SU-DHL-6 (cell line): ENCODE measurements at regions not wholly inside any gene's neighbourhood (a gene's known extent, or its start where the extent isn't known, plus 50 kb on each side); places are given as distances from the start of the nearest gene placed in this dataset.

Experiments used
- CTCF ChIP-seq: fragments of 200-600 bp; sonication (generic); IDR thresholded peaks from one replicate; pipeline ENCODE4 v1.5.1; 2017; ENCODE audit warnings: antibody characterized with exemption, mild to moderate bottlenecking, low read length, moderate library complexity; ENCODE audit not compliant: insufficient read depth, poor library complexity, severe bottlenecking
- EZH2phosphoT487 ChIP-seq: fragments of 200-600 bp; sonication (generic), shearing (Covaris generic); conservative IDR thresholded peaks from 2 replicates; pipeline ENCODE4 v1.6.1; 2018; ENCODE audit warnings: mild to moderate bottlenecking, antibody characterized with exemption, low read length, moderate library complexity, mixed read lengths

- TF ChIP-seq CTCF (no peak), EZH2phosphoT487 (no peak)
Measured at GRCh38 chr3:87462228-87462627, 185.8 kb upstream of the POU1F1 start.
